Uterus (tissue), 2 donors: ENCODE measurements at regions not wholly inside any gene's neighbourhood (a gene's known extent, or its start where the extent isn't known, plus 50 kb on each side); places are given as distances from the start of the nearest gene placed in this dataset.

Experiments used
- POLR2A ChIP-seq, 2 donors: fragments of 450-650 bp; IDR thresholded peaks; one replicate each; pipeline ENCODE4 v1.6.1; 2016; ENCODE audit warnings: antibody characterized with exemption in 2 of 2, mild to moderate bottlenecking in 1 of 2, moderate library complexity in 1 of 2
- TF ChIP-seq, protein P1 (sequence below), 4 experiments: fragments of 200-600 bp in 2 of 4; fragments of 450-650 bp in 2 of 4; sonication (generic) in 2 of 4; IDR thresholded peaks; one replicate each; pipeline ENCODE4 v1.5.1; 2016 to 2019; ENCODE audit warnings: antibody characterized with exemption in 4 of 4, mild to moderate bottlenecking in 2 of 4, moderate library complexity in 1 of 4

DNA sequence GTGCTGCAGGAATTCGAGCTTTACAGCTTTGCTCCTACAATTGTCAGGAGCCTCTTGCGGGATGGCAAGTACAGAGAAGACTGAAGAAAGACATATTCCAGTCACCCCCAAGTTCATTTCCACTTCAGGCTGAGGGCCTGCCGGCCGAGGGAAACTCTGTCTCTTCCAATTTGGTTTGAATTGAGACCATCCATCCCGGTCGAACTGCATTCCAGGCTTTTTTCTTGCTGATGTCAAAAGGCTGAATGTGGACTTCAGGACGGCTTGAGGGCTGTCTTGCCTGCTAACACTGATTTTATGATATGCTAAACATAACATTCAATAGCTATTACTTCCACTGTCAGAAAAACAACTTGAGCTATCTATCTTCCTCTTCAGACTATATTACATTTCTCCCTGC lies 79.8 kb upstream of the PLXNA2 start:
- TF ChIP-seq, protein P1, sequence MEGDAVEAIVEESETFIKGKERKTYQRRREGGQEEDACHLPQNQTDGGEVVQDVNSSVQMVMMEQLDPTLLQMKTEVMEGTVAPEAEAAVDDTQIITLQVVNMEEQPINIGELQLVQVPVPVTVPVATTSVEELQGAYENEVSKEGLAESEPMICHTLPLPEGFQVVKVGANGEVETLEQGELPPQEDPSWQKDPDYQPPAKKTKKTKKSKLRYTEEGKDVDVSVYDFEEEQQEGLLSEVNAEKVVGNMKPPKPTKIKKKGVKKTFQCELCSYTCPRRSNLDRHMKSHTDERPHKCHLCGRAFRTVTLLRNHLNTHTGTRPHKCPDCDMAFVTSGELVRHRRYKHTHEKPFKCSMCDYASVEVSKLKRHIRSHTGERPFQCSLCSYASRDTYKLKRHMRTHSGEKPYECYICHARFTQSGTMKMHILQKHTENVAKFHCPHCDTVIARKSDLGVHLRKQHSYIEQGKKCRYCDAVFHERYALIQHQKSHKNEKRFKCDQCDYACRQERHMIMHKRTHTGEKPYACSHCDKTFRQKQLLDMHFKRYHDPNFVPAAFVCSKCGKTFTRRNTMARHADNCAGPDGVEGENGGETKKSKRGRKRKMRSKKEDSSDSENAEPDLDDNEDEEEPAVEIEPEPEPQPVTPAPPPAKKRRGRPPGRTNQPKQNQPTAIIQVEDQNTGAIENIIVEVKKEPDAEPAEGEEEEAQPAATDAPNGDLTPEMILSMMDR (IDR thresholded peaks at IDR 0.05), result no peak
- no peak for TF ChIP-seq POLR2A (IDR thresholded peaks at IDR 0.05)
